Panc1 (cell line): ENCODE measurements at regions not wholly inside any gene's neighbourhood (a gene's known extent, or its start where the extent isn't known, plus 50 kb on each side); places are given as distances from the start of the nearest gene placed in this dataset.

Source experiments
- POLR2AphosphoS5 ChIP-seq: IDR thresholded peaks from 2 replicates; pipeline ENCODE4 v1.6.1; 2012; ENCODE audit warnings: mild to moderate bottlenecking, low read depth, low read length, moderate library complexity
- REST ChIP-seq, 2 experiments: IDR thresholded peaks; 2 replicates each; pipeline ENCODE4 v1.6.1; 2011 to 2012; ENCODE audit warnings: low read depth in 2 of 2, control low read depth in 1 of 2, low read length in 1 of 2, mild to moderate bottlenecking in 1 of 2, moderate library complexity in 1 of 2; ENCODE audit not compliant: insufficient read depth in 1 of 2
- TF ChIP-seq, protein P1 (sequence below): fragments of 450-650 bp; IDR thresholded peaks from 2 replicates; pipeline ENCODE4 v1.5.1; 2017; ENCODE audit warnings: mild to moderate bottlenecking

- TF ChIP-seq REST (IDR thresholded peaks at IDR 0.05; ENCODE audit: insufficient read depth in 1 of 2, low read depth in 2 of 2, low read length in 1 of 2) (no peak), POLR2AphosphoS5 (no peak)
- TF ChIP-seq, protein P1, sequence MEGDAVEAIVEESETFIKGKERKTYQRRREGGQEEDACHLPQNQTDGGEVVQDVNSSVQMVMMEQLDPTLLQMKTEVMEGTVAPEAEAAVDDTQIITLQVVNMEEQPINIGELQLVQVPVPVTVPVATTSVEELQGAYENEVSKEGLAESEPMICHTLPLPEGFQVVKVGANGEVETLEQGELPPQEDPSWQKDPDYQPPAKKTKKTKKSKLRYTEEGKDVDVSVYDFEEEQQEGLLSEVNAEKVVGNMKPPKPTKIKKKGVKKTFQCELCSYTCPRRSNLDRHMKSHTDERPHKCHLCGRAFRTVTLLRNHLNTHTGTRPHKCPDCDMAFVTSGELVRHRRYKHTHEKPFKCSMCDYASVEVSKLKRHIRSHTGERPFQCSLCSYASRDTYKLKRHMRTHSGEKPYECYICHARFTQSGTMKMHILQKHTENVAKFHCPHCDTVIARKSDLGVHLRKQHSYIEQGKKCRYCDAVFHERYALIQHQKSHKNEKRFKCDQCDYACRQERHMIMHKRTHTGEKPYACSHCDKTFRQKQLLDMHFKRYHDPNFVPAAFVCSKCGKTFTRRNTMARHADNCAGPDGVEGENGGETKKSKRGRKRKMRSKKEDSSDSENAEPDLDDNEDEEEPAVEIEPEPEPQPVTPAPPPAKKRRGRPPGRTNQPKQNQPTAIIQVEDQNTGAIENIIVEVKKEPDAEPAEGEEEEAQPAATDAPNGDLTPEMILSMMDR, result no peak
These were observed 434.6 kb downstream of the ADAMTS20 start for GRCh38 chr12:43117226-43117930.
